ENCODE measurements at regions not wholly inside any gene's neighbourhood (a gene's known extent, or its start where the extent isn't known, plus 50 kb on each side); places are given as distances from the start of the nearest gene placed in this dataset.
"Not testable (repeated sequence)": the region's sequence is repeated elsewhere in the genome, so short reads cannot be mapped to it uniquely, and the experiment has no call there.

DNA sequence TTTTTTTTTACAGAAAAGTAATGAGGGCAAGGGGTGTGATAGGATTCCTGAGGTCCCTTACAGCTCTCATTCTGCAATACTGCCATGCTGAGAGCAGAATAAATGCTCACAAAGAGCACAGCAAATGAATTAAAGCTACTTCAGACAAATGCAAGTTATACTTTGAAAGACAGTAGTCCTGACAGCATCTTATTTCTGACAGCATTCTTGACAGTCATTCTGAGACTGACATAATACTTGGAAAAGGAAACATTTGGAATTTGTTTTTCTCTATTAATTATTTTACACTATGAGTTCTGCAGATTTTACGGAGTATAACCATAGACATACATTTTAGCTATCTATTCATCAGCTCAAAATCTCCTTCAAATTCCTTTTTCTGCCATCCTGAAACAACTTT is 935.2 kb upstream of the FAM98A start:
- no peak overlapping the region for H3K4me2 ChIP-seq
- no peak overlapping the region for H3K27ac ChIP-seq
- TF ChIP-seq Cebpa-rat (IDR thresholded peaks at IDR 0.05), result no peak
- H3K36me3 ChIP-seq, result no peaks in the 10 kb centered on the region
- no peaks in the 10 kb centered on the region for H4K20me1 ChIP-seq
- no peaks in the 10 kb centered on the region for H3K9me3 ChIP-seq
- H3K27me3 ChIP-seq, result no peaks in the 10 kb centered on the region
- H3K9ac ChIP-seq, result no peak overlapping the region
- no peak overlapping the region for H3K4me3 ChIP-seq
- no peaks in the 10 kb centered on the region for H3K4me1 ChIP-seq

DNA sequence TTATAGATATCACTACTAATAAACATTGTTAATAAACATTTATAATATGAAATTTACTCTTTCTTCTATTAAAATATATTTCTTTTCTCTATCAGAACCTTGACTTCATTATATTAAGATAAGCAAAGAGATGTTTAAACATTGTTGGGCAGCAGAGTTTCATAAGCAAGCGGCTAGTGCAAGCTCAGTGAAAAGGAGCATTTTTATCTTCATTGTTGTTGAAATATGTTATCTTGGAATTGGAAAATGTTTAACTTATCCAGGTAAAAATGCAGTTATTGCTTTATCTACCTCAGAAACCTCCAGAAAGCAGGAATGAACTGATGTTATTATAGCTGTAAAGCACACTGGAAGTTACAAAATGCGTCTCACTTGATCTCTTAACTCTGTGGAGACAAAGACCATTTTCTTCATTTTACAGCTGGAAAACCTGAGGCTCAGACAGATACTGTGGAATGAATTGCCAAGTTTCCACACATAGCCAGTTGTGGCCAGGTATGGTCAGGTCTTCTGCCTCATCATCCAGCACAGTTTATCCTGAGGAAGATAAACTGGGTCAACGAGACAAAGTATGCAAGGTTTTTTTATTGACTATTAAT is 934.6 kb upstream of the FAM98A start:
- H3K36me3 ChIP-seq, result no peaks in the 10 kb centered on the region
- TF ChIP-seq Cebpa-rat (IDR thresholded peaks at IDR 0.05), result no peak

DNA sequence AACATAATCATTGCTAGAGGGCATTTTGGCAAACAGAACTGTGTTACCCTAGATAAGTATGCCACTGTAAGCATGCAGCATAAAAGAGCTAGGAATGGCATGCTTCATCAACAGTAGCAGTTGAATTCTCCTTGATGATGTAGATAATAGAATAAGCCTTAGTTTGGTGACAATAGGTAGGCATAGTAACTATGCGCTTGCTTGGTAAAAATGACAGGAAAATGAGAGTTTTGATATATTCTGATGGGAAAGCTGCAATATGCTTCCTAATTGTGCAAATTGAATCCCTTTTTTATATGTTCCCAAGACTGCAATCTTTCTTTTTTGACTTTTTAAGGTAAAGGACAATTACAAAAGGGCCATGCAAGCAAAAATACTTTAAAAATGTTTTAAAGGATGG is 930.9 kb upstream of the FAM98A start:
- no peaks in the 10 kb centered on the region for H3K9me3 ChIP-seq
- TF ChIP-seq Cebpa-rat (IDR thresholded peaks at IDR 0.05), result no peak

More for the DNA sequence above, 934.6 kb upstream of the FAM98A start:
- H3K9ac ChIP-seq, result no peak overlapping the region
- no peaks in the 10 kb centered on the region for H3K27me3 ChIP-seq
- H3K27ac ChIP-seq, result no peak overlapping the region
- H3K9me3 ChIP-seq, result no peaks in the 10 kb centered on the region
- no peak overlapping the region for H3K4me2 ChIP-seq
- no peaks in the 10 kb centered on the region for H3K4me1 ChIP-seq
- no peaks in the 10 kb centered on the region for H4K20me1 ChIP-seq
- H3K4me3 ChIP-seq, result no peak overlapping the region

DNA sequence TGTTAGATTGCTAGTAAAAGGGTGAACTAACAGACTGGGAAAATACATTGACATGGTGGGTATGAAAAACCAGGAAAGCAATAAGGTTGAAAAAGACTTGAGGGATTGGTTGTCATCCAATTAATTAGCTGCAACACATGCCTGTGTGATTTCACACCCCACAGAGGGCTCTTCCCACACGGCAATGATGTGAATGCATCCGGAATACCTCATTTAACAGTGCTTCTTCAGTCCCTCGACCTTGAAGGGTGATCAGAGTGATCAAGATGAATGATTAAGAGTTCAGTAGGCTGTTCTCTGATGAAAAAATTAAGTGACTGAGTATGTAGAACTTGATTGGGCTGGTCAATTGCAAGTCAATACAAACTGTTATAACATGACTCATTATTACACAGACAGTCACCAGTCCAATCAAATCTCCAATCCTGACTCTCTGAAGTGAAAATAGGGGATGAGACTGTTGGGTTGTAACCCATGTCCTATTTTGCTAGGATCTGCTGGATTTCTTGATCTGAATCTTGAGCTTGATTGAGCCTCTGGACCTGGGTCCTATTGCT is 924.9 kb upstream of the FAM98A start:
- Histone ChIP-seq H3K9ac (no peak overlapping the region), H4K20me1 (no peaks in the 10 kb centered on the region), H3K27ac (no peak overlapping the region), H3K4me1 (no peaks in the 10 kb centered on the region), H3K9me3 (no peaks in the 10 kb centered on the region), H3K27me3 (no peaks in the 10 kb centered on the region), H3K4me3 (no peak overlapping the region), H3K36me3 (no peaks in the 10 kb centered on the region), H3K4me2 (no peak overlapping the region)
- no peak for TF ChIP-seq Cebpa-rat (IDR thresholded peaks at IDR 0.05)

More for the DNA sequence above, 930.9 kb upstream of the FAM98A start:
- no peak overlapping the region for H3K4me2 ChIP-seq
- H3K27me3 ChIP-seq, result no peaks in the 10 kb centered on the region
- H3K9ac ChIP-seq, result no peak overlapping the region
- H3K27ac ChIP-seq, result no peak overlapping the region
- no peaks in the 10 kb centered on the region for H3K4me1 ChIP-seq
- no peak overlapping the region for H3K4me3 ChIP-seq
- no peaks in the 10 kb centered on the region for H3K36me3 ChIP-seq
- no peaks in the 10 kb centered on the region for H4K20me1 ChIP-seq

DNA sequence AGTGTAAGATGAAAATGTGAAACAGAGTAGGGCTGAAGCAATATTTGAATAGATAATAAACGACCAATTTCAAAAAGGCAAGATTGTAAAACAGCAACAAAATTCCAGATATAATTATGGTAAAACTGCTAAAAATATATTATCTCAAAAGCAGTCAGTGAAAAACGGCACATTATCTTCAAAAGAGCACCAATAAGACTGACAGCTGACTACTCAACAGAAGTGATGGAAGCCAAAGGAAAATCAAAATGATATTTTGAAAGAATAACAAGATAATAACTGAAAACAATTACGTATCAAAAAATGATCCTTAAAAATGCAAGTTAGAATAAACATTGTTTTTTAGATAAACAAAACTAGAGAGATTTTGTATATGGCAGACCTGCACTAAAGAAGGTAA is 920.6 kb upstream of the FAM98A start:
- Histone ChIP-seq H3K9ac (no peak overlapping the region), H3K36me3 (no peaks in the 10 kb centered on the region), H3K9me3 (no peaks in the 10 kb centered on the region), H3K27ac (no peak overlapping the region), H3K4me3 (no peak overlapping the region), H3K27me3 (no peaks in the 10 kb centered on the region), H3K4me1 (no peaks in the 10 kb centered on the region), H4K20me1 (no peaks in the 10 kb centered on the region), H3K4me2 (no peak overlapping the region)
- no peak for TF ChIP-seq Cebpa-rat (IDR thresholded peaks at IDR 0.05)

DNA sequence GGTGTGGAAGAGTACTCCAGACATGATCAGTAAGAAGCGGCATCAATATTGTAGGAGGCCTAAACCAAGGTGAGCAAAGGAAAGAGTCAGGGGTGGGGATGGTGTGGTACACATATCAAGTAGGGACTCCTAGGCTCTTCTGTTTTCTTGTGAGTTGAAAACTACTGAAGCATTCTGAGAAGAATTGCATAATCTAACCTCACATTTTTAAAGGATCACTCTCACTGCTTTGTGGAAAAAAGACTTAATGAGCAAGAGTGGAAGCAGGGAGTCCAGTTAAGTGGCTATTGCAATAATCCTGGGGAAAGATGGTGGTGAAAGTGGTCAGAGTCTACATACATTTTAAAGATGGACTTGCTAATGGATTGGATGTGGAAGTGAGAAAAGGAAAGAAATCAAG is 899.5 kb upstream of the FAM98A start:
- Histone ChIP-seq H3K36me3 (no peaks in the 10 kb centered on the region), H3K9ac (no peak overlapping the region), H3K27ac (no peak overlapping the region), H3K4me1 (no peaks in the 10 kb centered on the region), H3K4me2 (no peak overlapping the region), H3K9me3 (no peaks in the 10 kb centered on the region), H3K27me3 (no peaks in the 10 kb centered on the region), H3K4me3 (no peak overlapping the region), H4K20me1 (no peaks in the 10 kb centered on the region)
- TF ChIP-seq Cebpa-rat (IDR thresholded peaks at IDR 0.05), result no peak

DNA sequence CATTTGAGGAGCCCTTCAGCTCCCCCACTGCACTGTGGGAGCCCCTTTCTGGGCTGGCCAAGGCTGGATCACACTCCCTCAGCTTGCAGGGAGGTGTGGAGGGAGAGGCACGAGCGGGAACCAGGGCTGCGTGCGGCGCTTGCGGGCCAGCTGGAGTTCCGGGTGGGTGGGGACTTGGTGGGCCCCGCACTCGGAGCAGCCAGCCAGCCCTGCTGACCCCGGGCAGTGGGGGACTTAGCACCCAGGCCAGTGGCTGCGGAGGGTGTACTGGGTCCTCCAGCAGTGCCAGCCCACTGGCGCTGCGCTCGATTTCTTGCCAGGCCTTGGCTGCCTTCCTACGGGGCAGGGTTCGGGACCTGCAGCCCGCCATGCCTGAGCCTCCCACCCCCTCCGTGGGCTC is 895.1 kb upstream of the FAM98A start:
- not testable (repeated sequence) for H3K27me3 ChIP-seq, H4K20me1 ChIP-seq, H3K4me3 ChIP-seq, H3K4me2 ChIP-seq, H3K27ac ChIP-seq, H3K9ac ChIP-seq, H3K36me3 ChIP-seq, H3K4me1 ChIP-seq, H3K9me3 ChIP-seq

DNA sequence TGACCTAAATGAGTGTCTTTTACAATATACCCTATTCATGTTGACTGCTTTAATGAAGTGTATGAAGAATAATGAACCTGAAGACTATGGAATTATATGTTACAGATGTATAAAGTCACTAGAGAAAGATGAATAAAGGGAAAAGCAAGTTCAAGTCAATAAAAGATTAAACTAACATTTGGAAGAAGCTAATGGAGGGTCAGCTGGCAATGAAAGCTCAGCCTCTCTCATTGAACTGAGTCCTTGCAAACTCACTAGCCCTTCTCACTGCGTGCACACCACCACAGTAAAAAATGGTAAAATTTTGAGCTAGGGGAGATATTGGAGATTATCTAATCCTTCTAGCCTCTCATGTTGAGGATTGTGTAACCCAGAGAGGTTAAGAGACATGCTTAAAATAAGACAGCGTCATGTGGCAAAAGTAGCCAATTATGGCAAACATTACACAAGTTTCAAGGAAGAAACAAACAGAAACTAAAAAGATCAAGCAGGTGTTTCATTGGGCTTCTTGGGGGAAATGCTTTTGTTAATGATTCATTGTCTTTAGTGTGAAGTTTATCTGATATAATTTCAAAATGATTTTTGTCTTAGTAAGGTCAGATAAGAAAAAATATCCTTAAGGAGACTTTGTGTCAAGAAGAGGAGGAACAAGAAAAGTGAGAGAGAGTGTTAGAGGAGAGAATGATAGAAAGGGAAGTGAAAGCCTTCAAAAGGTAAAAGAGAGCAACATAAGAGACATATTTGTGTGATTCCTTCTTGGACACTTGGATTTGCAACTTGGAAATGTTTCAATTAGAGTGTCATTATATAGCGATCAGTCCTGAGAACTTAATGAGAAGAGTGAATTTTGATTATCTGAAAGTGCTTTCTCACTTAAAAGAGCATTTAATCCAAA is 893.7 kb upstream of the FAM98A start:
- Histone ChIP-seq H3K9ac (no peak overlapping the region), H3K27me3 (no peaks in the 10 kb centered on the region), H3K27ac (no peak overlapping the region), H3K4me2 (no peak overlapping the region), H3K4me1 (no peaks in the 10 kb centered on the region), H4K20me1 (no peaks in the 10 kb centered on the region), H3K4me3 (no peak overlapping the region), H3K9me3 (no peaks in the 10 kb centered on the region), H3K36me3 (no peaks in the 10 kb centered on the region)
- no peak for TF ChIP-seq Cebpa-rat (IDR thresholded peaks at IDR 0.05)

DNA sequence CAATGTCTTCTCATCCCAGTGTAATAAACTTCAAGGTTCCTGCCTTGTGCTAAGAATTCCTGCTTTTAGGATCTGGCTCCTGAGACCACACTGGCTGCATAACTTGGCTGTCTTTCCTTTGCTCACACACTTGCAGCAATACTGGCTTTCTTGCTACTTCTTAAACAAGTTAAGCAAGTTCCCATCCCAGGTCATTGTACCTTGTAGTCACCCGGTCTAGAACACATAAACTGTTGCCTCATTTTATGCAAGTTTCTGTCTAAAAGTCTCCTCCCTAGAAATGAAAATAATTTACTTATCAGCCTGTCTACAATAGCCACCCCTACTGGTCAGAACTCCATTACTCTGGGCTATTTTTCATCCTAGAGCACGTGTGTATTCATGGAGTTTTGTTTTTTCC is 887.9 kb upstream of the FAM98A start:
- H3K36me3 ChIP-seq, result no peaks in the 10 kb centered on the region
- H3K9ac ChIP-seq, result no peak overlapping the region
- H3K9me3 ChIP-seq, result no peaks in the 10 kb centered on the region
- no peak overlapping the region for H3K4me3 ChIP-seq
- no peaks in the 10 kb centered on the region for H3K27me3 ChIP-seq
- no peaks in the 10 kb centered on the region for H4K20me1 ChIP-seq
- H3K4me2 ChIP-seq, result no peak overlapping the region
- no peaks in the 10 kb centered on the region for H3K4me1 ChIP-seq
- no peak overlapping the region for H3K27ac ChIP-seq
- TF ChIP-seq Cebpa-rat (IDR thresholded peaks at IDR 0.05), result no peak

DNA sequence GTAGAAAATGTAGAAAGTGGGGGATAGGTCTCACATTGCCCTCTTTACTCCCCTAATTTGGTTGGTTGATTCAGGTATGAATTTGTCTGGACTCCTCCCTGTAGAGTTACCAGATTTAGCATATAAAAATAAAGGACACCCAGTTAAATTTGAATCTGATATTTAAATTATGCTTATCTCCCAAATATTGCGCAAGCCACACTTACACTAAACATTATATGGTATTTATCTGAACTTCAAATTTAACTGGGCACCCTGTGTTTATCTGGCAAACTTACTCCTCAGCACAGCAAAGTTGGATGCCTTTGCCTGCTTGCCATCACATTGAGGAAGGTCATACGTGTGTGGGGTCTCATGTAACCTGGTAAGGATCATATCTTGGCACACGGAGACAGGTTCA is 882.4 kb upstream of the FAM98A start:
- H3K36me3 ChIP-seq, result no peaks in the 10 kb centered on the region
- no peak overlapping the region for H3K4me3 ChIP-seq
- no peaks in the 10 kb centered on the region for H4K20me1 ChIP-seq
- H3K4me2 ChIP-seq, result no peak overlapping the region
- H3K9ac ChIP-seq, result no peak overlapping the region
- no peak overlapping the region for H3K27ac ChIP-seq
- H3K4me1 ChIP-seq, result no peaks in the 10 kb centered on the region
- H3K9me3 ChIP-seq, result no peaks in the 10 kb centered on the region
- TF ChIP-seq Cebpa-rat (IDR thresholded peaks at IDR 0.05), result no peak
- H3K27me3 ChIP-seq, result no peaks in the 10 kb centered on the region

Measured in BLaER1 (cell line).